ENCODE measurements at regions not wholly inside any gene's neighbourhood (a gene's known extent, or its start where the extent isn't known, plus 50 kb on each side); places are given as distances from the start of the nearest gene placed in this dataset.

DNA sequence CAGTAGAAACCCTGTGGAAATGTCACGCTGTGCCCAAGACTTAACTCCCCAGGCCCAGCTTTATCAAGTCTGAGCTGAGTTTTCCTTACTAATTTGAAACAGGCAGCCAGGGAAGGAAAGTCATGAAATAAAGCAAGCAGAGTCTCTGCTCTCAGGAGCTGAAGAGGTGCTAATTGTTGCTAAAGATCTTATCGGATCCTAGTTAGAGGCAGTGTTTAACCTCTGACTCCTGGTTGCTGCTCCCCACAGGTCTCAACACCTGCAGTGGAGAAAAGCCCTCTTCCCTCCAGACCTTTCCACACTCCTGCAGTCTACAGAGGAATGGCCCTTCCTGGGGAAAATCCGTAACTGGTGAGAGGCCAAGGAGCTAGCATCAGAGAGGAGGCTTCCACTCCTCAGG lies 628.2 kb downstream of the NTRK3 start:
- TF ChIP-seq, protein P1, sequence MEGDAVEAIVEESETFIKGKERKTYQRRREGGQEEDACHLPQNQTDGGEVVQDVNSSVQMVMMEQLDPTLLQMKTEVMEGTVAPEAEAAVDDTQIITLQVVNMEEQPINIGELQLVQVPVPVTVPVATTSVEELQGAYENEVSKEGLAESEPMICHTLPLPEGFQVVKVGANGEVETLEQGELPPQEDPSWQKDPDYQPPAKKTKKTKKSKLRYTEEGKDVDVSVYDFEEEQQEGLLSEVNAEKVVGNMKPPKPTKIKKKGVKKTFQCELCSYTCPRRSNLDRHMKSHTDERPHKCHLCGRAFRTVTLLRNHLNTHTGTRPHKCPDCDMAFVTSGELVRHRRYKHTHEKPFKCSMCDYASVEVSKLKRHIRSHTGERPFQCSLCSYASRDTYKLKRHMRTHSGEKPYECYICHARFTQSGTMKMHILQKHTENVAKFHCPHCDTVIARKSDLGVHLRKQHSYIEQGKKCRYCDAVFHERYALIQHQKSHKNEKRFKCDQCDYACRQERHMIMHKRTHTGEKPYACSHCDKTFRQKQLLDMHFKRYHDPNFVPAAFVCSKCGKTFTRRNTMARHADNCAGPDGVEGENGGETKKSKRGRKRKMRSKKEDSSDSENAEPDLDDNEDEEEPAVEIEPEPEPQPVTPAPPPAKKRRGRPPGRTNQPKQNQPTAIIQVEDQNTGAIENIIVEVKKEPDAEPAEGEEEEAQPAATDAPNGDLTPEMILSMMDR (IDR thresholded peaks at IDR 0.05; ENCODE audit: low read depth, low read length): no peak
- H3K9me3 ChIP-seq: no peaks in the 10 kb centered on the region; the same call in 1 of the 2 replicates
- H3K27me3 ChIP-seq: no peaks in the 10 kb centered on the region

DNA sequence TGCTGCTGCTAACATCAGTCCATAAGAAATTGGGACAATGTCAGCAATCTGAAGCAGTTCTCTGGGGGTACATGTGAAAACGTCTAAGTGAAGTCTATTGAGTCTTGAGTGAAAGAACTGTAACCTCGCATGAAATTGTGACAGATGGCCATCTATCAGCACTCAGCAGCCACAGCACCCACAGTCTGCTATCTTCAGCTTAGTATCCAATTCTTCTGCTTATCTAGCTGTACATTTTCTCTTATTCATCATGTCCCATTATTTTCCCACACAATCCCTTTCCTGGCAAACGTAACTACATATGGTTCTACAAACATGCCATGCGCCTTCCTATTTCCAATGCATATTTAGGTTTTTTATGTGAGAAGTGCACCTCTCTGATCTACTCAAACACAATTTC lies 629.7 kb downstream of the NTRK3 start:
- TF ChIP-seq, protein P1 (IDR thresholded peaks at IDR 0.05; ENCODE audit: low read depth, low read length): no peak
- Histone ChIP-seq H3K27me3 (no peaks in the 10 kb centered on the region), H3K9me3 (no peaks in the 10 kb centered on the region; the same call in 1 of the 2 replicates), H3K4me1 (peaks cover 20% of the 10 kb centered on the region), H3K36me3 (no peaks in the 10 kb centered on the region), H3K4me3 (ENCODE audit: low read depth, low read length) (no peak overlapping the region)
- no peak for DNase-seq

More for the DNA sequence above, 628.2 kb downstream of the NTRK3 start:
- H3K36me3 ChIP-seq: no peaks in the 10 kb centered on the region
- no peak for DNase-seq
- no peak overlapping the region for H3K4me3 ChIP-seq (ENCODE audit: low read depth, low read length)
- H3K4me1 ChIP-seq: peaks cover 26% of the 10 kb centered on the region

DNA sequence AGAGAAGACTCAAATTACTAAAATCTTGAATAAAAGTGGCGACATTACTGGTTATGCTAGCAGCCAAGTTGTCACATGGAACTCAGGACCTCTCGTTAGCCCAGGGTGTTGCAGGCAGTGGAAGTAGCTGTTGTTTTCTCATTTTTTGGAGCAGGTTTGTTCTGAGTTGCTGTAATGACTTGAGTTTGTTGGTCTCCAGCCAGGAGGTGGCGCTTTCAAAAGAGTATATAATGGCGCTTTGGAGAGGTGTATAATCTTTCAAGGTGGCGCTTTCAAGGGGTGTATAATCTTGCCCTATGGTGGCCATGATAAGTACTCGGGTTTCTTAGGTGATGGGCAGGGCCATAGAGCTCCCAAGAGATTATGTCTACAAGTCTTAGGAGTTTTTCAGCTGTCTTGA lies 632.7 kb downstream of the NTRK3 start:
- no peaks in the 10 kb centered on the region for H3K36me3 ChIP-seq
- TF ChIP-seq, protein P1 (IDR thresholded peaks at IDR 0.05; ENCODE audit: low read depth, low read length): peak; percentile 46
- H3K9me3 ChIP-seq: no peaks in the 10 kb centered on the region
- no peaks in the 10 kb centered on the region for H3K27me3 ChIP-seq
- H3K4me1 ChIP-seq: peaks cover 5% of the 10 kb centered on the region
- peak; percentile 21 for DNase-seq
- no peak overlapping the region for H3K4me3 ChIP-seq (ENCODE audit: low read depth, low read length)

DNA sequence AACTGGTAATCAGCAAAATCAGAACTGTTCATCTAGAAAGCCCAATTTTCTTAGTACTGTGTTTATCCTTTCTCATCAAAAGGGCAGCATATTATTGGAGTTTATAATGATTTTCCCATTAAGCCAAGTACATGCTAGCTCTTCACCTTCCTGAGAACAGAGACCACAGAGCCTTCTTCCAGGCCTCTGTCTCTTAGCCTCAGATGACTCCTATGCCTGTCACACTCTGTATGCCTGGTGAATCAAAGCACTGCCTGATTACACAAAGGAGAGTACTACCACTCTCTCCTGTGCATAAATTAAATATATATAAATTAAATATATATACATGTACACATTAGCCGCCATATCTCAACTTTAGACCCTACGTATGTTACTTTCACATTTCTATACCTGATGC lies 636.1 kb downstream of the NTRK3 start:
- H3K4me3 ChIP-seq (ENCODE audit: low read depth, low read length): no peak overlapping the region
- DNase-seq: no peak
- no peaks in the 10 kb centered on the region for H3K36me3 ChIP-seq
- H3K27me3 ChIP-seq: no peaks in the 10 kb centered on the region
- H3K9me3 ChIP-seq: no peaks in the 10 kb centered on the region
- no peaks in the 10 kb centered on the region for H3K4me1 ChIP-seq
- TF ChIP-seq, protein P1 (IDR thresholded peaks at IDR 0.05; ENCODE audit: low read depth, low read length): no peak

DNA sequence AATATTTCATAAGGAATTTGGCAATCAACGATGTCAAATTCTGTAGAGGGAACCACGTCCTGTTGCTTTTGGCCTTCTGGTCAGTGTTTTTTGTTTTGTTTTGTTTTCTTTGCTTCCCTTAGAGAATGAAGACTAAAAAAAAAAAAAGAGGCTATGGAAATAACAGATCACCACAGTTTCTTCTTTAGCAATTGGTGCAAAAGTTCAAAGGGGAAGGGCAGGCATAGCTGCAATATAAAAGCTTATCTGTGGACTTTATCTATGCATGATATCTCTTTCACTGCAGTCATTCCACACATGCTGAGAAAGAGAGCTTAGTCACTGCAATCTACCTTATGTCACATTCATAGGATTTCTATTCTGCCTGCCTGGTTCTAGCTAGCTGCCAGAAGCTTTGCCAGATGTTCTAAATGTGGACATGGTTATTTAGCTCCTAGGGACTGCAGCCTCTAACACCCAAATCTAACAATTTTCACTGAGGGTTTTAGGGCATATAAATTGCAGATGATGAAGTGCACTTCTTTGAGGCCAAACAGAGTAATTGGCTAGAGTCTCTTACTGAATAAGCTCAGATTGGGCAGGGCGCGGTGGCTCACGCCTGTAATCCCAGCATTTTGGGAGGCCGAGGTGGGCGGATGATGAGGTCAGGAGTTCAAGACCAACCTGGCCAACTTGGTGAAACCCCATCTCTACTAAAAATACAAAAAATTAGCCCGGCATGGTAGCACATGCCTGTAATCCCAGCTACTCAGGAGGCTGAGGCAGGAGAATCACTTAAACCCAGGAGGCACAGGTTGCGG lies 637.2 kb downstream of the NTRK3 start:
- Histone ChIP-seq H3K27me3 (no peaks in the 10 kb centered on the region), H3K4me1 (no peaks in the 10 kb centered on the region), H3K36me3 (no peaks in the 10 kb centered on the region), H3K9me3 (no peaks in the 10 kb centered on the region), H3K4me3 (ENCODE audit: low read depth, low read length) (no peak overlapping the region)
- no peak for DNase-seq
- TF ChIP-seq, protein P1 (IDR thresholded peaks at IDR 0.05; ENCODE audit: low read depth, low read length): no peak

DNA sequence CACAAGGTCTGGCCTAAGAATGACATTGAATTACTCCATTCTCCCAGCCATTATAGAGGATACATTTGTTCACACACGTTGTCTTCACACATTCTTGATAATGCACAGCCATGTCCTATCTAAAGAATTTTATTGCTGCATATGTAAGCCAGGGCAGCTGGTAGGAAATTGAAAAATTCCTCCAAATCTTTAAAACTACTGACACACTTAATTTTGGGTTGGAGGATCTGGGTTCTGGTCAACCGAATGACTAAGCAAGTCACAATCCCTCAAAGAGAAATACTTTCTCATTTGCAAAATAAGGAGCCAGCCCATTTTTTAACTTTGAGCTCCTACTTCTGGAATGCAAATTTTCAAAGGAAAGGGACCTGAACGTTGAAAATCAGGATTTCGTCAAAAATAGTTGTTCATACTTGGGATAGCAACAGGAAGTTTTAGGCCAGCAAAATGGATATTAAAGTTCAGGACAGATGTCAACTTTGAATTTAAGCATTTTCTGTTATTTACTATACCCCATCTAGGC lies 638.3 kb downstream of the NTRK3 start:
- no peak overlapping the region for H3K4me3 ChIP-seq (ENCODE audit: low read depth, low read length)
- no peaks in the 10 kb centered on the region for H3K9me3 ChIP-seq
- no peak for DNase-seq
- no peaks in the 10 kb centered on the region for H3K4me1 ChIP-seq
- H3K27me3 ChIP-seq: no peaks in the 10 kb centered on the region
- TF ChIP-seq, protein P1 (IDR thresholded peaks at IDR 0.05; ENCODE audit: low read depth, low read length): no peak
- H3K36me3 ChIP-seq: no peaks in the 10 kb centered on the region

Measured in BE2C (cell line).